ENCODE measurements at regions not wholly inside any gene's neighbourhood (a gene's known extent, or its start where the extent isn't known, plus 50 kb on each side); places are given as distances from the start of the nearest gene placed in this dataset.

DNA sequence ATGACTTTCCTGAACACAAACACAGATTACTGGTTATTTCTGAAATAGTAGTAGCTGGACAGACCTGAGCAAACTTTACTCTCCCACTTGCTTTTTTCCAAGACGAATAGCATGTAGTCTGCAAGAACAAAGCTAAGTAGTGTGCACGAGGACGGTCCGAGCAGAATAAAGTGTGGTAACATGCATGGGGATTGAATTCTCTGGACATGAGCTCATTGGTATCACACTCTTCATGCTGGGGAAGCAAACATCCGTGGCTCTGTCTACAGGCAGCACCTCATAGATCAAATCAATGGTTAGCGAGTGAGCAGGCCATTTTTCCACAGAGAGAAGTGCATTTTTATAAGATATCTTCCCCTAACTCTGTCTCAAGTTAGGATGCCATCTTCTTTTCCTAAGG, 164.8 kb upstream of the STK17B start:
- TF ChIP-seq, protein P1, sequence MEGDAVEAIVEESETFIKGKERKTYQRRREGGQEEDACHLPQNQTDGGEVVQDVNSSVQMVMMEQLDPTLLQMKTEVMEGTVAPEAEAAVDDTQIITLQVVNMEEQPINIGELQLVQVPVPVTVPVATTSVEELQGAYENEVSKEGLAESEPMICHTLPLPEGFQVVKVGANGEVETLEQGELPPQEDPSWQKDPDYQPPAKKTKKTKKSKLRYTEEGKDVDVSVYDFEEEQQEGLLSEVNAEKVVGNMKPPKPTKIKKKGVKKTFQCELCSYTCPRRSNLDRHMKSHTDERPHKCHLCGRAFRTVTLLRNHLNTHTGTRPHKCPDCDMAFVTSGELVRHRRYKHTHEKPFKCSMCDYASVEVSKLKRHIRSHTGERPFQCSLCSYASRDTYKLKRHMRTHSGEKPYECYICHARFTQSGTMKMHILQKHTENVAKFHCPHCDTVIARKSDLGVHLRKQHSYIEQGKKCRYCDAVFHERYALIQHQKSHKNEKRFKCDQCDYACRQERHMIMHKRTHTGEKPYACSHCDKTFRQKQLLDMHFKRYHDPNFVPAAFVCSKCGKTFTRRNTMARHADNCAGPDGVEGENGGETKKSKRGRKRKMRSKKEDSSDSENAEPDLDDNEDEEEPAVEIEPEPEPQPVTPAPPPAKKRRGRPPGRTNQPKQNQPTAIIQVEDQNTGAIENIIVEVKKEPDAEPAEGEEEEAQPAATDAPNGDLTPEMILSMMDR (IDR thresholded peaks at IDR 0.05), result no peak
- TF ChIP-seq POLR2A (IDR thresholded peaks at IDR 0.05), result no peak
- DNase-seq (ENCODE audit: low spot score in 2 of 2), result no peak
- H3K4me3 ChIP-seq (ENCODE audit: low read depth, poor library complexity, severe bottlenecking), result no peak overlapping the region
- 90 to 92% methylated on average over 6 of the region's 6 CpGs for WGBS, 2 donors
- intact Hi-C loops (cut with DNase I; ENCODE audit: low total_unique reads), result loop anchor here (5.0 kb wide), 1 partner anchor 259 kb away; no protein-coding TSS in a partner anchor

DNA sequence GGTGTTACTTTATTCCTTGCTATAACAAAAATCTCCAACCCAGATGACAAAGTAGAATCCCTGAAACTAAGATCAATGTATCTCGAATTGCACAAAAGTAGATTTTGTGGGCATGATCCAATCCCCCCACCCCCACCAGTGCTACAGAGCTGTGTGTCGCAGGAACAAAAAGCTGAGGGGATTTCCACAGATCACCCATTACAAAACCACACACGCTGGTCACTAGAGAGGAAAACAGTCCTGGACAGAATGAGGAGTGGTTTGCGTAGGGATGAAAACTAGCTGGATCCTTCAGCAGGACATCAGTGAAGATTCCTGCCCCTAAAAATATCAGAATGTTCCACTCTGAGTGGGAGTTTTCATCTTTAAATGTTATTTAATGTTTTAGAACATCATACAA, 165.3 kb upstream of the STK17B start:
- intact Hi-C loops (cut with DNase I; ENCODE audit: low total_unique reads), result loop anchor here (5.0 kb wide), 1 partner anchor 259 kb away; no protein-coding TSS in a partner anchor
- 61 to 71% methylated on average over 4 of the region's 4 CpGs for WGBS, 2 donors
- no peak overlapping the region for H3K4me3 ChIP-seq (ENCODE audit: low read depth, poor library complexity, severe bottlenecking)
- TF ChIP-seq, protein P1 (IDR thresholded peaks at IDR 0.05), result no peak
- TF ChIP-seq POLR2A (IDR thresholded peaks at IDR 0.05), result no peak
- no peak for DNase-seq (ENCODE audit: low spot score in 2 of 2)

DNA sequence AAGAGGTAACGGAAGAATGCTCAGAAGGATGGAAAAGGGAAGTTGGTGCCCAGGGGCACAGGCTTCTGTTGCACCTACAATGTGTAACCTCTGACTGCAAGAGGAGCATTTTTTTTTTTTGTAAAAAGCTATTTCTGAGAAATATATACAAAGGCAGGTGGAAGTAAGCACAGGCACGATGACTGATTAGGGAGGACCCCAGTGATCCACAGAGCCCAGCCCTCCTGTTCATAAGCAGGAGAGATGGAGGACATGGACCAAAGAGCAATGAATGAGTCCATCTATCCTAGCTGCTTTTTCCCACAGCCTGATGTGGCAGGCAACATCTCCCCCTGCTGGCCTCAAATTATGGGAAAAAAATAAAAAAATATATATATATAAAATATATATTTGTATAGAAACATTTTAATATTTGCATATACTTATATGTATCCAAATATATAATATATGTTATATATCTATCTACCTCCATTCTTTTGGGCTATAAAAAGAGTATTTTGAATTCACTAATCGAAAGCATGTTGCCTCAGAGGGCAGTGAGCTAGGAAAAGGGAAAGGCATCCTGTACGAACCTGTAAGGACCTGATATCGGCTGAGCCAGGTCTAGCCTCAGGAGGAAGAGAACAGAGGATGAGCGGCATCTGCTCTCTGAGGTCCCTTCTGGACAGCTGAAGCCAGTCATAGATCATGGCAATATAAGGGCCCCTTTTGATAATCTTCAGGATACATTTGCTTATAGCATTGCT, 166.0 kb upstream of the STK17B start:
- intact Hi-C loops (cut with DNase I; ENCODE audit: low total_unique reads), result loop anchor here (5.0 kb wide), 1 partner anchor 260 kb away; no protein-coding TSS in a partner anchor
- DNase-seq (ENCODE audit: low spot score in 2 of 2), result no peak
- WGBS, 2 donors, result 46 to 53% methylated on average over 6 of the region's 6 CpGs

DNA sequence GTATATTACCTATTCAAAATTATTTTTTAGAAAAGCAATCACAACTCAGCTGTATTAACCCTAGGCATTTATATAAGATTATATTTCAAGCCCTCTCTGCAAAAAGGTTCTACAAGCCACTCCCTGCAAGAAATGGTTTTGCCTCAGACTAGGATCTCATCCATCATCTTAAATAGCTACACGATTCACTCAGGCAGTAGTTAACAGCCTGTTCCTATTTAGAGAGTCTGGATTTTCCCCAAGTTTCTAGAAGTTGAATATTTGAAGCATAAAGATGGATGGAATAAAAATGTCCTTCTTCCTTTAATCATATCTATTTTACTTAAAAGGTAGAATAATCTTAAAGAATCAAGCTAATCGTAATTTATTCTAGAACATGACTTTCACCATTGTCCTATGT, 167.1 kb upstream of the STK17B start:
- 54 to 57% methylated on average over 2 of the region's 2 CpGs for WGBS, 2 donors
- no peak for TF ChIP-seq POLR2A (IDR thresholded peaks at IDR 0.05)
- TF ChIP-seq, protein P1 (IDR thresholded peaks at IDR 0.05), result no peak
- DNase-seq (ENCODE audit: low spot score in 2 of 2), result no peak
- intact Hi-C loops (cut with DNase I; ENCODE audit: low total_unique reads), result loop anchor here (5.0 kb wide), 1 partner anchor 261 kb away; no protein-coding TSS in a partner anchor
- H3K4me3 ChIP-seq (ENCODE audit: low read depth, poor library complexity, severe bottlenecking), result no peak overlapping the region

More for the DNA sequence above, 166.0 kb upstream of the STK17B start:
- no peak overlapping the region for H3K4me3 ChIP-seq (ENCODE audit: low read depth, poor library complexity, severe bottlenecking)
- TF ChIP-seq, protein P1 (IDR thresholded peaks at IDR 0.05), result no peak
- no peak for TF ChIP-seq POLR2A (IDR thresholded peaks at IDR 0.05)

DNA sequence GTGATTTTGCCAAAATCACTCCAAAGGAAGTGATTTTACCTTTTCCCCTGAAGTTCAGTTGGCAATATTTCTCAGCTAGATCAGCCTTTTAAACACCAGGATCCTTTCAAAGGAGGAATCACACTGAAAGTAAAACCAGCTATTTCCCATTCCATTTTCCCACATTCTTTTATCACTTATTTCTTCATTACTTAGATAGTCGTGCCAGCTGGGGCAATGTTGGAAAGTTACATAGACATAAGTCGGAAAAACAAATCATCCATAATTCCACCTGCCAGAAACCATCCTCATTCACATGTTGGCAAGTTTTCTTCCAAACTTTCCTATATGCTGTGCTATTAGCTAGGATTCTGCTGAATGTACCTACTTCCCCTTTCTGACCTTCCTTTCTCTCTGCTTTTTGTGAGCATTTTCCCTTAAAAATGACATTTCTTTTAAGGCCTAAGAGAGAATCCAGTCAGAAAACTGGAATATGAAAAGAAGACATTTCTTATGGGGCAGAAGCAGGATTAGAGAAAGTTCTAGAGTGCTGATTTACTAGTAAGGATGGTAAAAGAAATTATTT, 170.0 kb upstream of the STK17B start:
- intact Hi-C loops (cut with DNase I; ENCODE audit: low total_unique reads), result no loop called here
- TF ChIP-seq, protein P1 (IDR thresholded peaks at IDR 0.05), result no peak
- TF ChIP-seq POLR2A (IDR thresholded peaks at IDR 0.05), result no peak
- 54 to 55% methylated on average over 2 of the region's 2 CpGs for WGBS, 2 donors

More for the DNA sequence above, 170.0 kb upstream of the STK17B start:
- no peak overlapping the region for H3K4me3 ChIP-seq (ENCODE audit: low read depth, poor library complexity, severe bottlenecking)
- DNase-seq (ENCODE audit: low spot score in 2 of 2), result no peak

All from lower leg skin (tissue), 4 donors.